Epithelial cell of proximal tubule (primary cell): ENCODE measurements at regions not wholly inside any gene's neighbourhood (a gene's known extent, or its start where the extent isn't known, plus 50 kb on each side); places are given as distances from the start of the nearest gene placed in this dataset.
A peak's percentile ranks its signal among the peaks of the same experiment; 100 is the strongest.

Source experiments
- DNase-seq: peaks from one replicate; pipeline ENCODE4 v3.0.0-alpha.2; 2011; ENCODE audit warnings: low read depth
- H3K4me3 ChIP-seq: 2 replicates; pipeline ENCODE4 v1.5.1; 2011; ENCODE audit warnings: low read depth, mild to moderate bottlenecking, low read length
- TF ChIP-seq, protein P1 (sequence below): conservative IDR thresholded peaks from 2 replicates; pipeline ENCODE4 v1.5.1; 2012; ENCODE audit warnings: low read depth, mild to moderate bottlenecking, low read length

DNA sequence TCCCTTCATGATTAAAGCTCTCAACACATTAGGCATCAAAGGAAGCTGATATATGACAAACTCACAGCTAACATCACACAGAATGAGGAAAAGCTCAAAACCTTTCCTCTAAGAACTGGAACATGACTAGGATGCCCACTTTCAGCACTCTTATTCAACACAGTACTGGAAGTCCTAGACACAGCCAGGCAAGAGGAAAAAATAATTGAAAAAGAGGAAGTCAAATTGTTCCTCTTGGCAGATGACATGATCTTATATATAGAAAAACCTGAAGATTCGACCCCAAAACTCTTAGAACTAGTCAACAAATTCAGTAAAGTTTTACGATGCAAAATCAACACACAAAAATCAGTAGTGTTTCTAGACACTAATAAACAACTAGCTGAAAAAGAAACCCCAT, 144.3 kb upstream of the NREP start:
- TF ChIP-seq, protein P1, sequence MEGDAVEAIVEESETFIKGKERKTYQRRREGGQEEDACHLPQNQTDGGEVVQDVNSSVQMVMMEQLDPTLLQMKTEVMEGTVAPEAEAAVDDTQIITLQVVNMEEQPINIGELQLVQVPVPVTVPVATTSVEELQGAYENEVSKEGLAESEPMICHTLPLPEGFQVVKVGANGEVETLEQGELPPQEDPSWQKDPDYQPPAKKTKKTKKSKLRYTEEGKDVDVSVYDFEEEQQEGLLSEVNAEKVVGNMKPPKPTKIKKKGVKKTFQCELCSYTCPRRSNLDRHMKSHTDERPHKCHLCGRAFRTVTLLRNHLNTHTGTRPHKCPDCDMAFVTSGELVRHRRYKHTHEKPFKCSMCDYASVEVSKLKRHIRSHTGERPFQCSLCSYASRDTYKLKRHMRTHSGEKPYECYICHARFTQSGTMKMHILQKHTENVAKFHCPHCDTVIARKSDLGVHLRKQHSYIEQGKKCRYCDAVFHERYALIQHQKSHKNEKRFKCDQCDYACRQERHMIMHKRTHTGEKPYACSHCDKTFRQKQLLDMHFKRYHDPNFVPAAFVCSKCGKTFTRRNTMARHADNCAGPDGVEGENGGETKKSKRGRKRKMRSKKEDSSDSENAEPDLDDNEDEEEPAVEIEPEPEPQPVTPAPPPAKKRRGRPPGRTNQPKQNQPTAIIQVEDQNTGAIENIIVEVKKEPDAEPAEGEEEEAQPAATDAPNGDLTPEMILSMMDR = no peak
- no peak overlapping the region for H3K4me3 ChIP-seq
- no peak for DNase-seq

DNA sequence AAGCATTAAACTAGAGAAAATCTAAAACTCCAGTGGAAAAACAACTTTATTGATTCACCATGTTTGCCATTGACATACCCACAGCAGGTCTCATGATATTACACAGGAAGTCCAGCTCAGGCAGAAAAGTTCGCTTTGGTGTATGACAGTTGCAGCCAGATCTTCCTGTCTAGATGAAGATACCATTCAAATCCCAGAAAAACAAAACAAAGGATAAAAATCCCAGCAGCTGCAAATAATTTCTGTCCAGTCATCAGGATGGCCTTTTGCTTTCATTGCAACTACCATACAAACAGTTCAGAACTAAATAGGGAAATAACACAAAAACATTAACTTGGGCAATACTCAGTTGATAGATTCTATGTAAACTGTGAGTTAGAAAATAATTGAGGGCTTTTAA, 136.0 kb upstream of the NREP start:
- TF ChIP-seq, protein P1 = no peak
- no peak overlapping the region for H3K4me3 ChIP-seq
- no peak for DNase-seq

DNA sequence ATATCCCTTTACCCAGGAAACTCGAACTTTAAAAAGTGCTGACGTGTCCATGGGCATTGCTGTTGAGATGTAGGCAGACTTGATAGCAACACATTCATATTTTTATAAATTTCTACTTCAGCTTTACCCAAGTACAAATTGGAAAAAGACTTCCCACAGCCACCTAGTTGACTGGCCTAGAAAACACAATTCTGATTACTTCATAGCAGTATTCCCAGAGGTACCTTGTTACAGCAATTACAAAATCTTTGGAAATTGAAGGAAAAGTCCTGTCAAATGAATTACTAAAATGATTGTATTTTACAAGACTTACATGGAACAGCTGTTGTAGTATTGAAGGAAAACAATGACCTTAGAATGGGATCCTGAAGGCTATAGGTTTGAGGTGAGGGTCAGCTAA, 130.7 kb upstream of the NREP start:
- TF ChIP-seq, protein P1 = no peak
- H3K4me3 ChIP-seq = no peak overlapping the region
- DNase-seq = no peak

DNA sequence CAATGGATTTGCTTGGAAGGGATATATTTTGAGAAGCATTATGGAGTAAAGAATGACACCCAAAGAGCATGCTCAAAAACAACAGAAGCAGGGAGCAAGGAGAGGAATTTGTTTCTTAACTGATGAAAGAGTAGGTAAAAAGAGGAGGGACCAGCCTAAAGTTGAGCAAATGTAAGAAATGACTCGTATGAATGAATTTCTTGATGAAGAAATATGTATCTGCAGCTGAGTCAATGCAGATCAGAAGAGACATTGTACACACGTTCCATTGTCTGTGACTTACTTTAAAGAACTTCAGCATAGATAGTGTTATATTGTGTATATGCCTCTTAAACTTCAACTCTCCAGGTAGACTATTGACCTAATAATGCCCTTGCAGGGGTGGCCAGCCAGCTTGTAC, 112.7 kb upstream of the NREP start:
- TF ChIP-seq, protein P1 = no peak
- no peak for DNase-seq
- no peak overlapping the region for H3K4me3 ChIP-seq

DNA sequence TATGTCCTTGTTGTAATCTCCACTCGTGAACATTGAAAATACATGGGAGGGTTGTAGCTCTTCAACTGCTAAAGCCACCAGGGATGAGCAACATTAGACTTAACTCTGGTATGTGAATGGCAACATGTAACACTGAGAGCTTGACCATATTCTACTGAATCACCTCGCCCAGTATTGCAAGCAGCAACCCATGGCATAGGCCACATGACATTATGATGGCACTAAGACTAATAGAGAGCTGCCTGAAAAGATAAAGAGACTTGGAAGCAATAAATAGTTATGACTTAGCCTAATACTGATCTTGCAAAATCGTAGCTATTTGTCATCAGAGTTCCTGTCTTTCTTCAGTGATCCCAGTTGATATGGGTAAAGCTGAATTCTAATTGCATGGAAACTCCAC, 108.4 kb upstream of the NREP start:
- TF ChIP-seq, protein P1 = no peak
- DNase-seq = no peak
- H3K4me3 ChIP-seq = no peak overlapping the region

DNA sequence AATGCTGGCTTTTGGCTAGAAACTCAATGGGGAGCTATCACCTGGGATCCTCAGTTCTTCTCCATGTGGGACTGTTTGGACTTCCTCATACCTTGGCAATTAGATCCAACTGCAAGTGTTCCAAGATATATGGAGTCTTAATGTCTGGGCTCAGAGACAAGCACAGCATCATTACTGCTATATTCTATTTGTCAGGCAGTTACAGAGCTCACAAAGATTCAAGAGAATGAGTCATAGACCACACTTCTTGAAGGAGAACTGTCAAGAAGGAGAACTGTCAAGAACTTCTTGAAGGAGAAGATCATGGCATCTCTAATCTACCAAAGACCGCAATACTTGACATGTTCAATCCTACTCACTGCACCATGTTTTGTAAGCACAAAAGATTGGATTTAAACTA, 106.8 kb upstream of the NREP start:
- DNase-seq = no peak
- TF ChIP-seq, protein P1 = no peak
- no peak overlapping the region for H3K4me3 ChIP-seq

DNA sequence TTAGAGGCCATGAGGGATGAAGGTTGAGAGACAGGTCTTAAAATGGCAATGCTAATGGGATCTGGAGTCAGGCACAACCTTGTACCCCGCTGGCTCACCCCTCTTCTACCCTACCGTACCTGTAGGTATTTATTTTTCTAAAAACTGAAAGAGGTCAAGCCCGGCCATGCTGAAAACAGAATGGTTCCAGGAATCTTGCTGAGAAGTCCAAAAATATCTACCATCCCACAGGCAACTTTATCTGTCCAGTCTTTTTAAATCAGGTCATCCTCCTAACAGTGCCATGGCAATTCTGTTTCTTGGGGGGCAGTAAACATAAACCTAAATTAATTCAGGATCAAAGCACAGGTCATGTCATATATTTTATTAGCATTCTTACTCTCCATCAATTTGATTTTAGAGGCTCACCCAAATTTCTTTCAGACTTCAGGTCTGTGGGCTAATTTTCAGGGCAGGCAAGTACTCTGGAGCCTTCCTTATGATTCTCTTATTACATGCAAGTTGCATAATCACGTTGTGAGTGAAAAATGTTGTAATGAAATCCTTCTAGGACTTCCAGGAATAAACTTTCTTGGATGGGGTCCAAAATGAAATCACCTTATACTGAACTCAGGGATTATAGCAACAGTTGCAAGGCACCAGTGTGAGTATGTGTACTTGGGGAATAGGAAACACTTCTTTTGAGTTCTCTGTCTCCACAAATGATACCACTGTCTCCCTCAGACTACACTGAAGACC, 102.7 kb upstream of the NREP start:
- no peak overlapping the region for H3K4me3 ChIP-seq
- TF ChIP-seq, protein P1 = no peak
- DNase-seq = peak; percentile 79
